Activated T-cell treated with anti-CD3 and anti-CD28 coated beads, Interleukin-2, amount 50 U/mL, for 48 hours (primary cell): ENCODE measurements at regions not wholly inside any gene's neighbourhood (a gene's known extent, or its start where the extent isn't known, plus 50 kb on each side); places are given as distances from the start of the nearest gene placed in this dataset.

Experiments used
- DNase-seq, 2 experiments: peaks; one replicate each; pipeline ENCODE4 v3.0.0-alpha.2; 2020

GRCh38 chr21:38997051-38997842, 186.0 kb downstream of the PSMG1 start:
- no peak for DNase-seq

GRCh38 chr21:38996355-38996754, 186.9 kb downstream of the PSMG1 start:
- no peak for DNase-seq

- no peak for DNase-seq
Observed at GRCh38 chr21:38995731-38996130, 187.5 kb downstream of the PSMG1 start.

GRCh38 chr21:38995071-38995669, 188.1 kb downstream of the PSMG1 start:
- DNase-seq = no peak

- DNase-seq = no peak
Observed at GRCh38 chr21:38994042-38994441, 188.3 kb downstream of the ETS2 start.

- no peak for DNase-seq
Observed at GRCh38 chr21:38993561-38993960, 187.8 kb downstream of the ETS2 start.

- DNase-seq = no peak
Observed at GRCh38 chr21:38992737-38993136, 187.0 kb downstream of the ETS2 start.

- DNase-seq = no peak
Observed at GRCh38 chr21:38990424-38990794, 184.7 kb downstream of the ETS2 start.

GRCh38 chr21:38989745-38990423, 184.2 kb downstream of the ETS2 start:
- no peak for DNase-seq

GRCh38 chr21:38989379-38989744, 183.6 kb downstream of the ETS2 start:
- no peak for DNase-seq

GRCh38 chr21:38988509-38989378, 183.0 kb downstream of the ETS2 start:
- DNase-seq = no peak

- no peak for DNase-seq
Observed at GRCh38 chr21:38987633-38988508, 182.1 kb downstream of the ETS2 start.

- no peak for DNase-seq
Observed at GRCh38 chr21:38986806-38987632, 181.3 kb downstream of the ETS2 start.

- DNase-seq = no peak
Observed at GRCh38 chr21:38986406-38986805, 180.7 kb downstream of the ETS2 start.

GRCh38 chr21:38985568-38986378, 180.0 kb downstream of the ETS2 start:
- peak; percentile 71 to 77 for DNase-seq

GRCh38 chr21:38984982-38985567, 179.3 kb downstream of the ETS2 start:
- peak; percentile 25 to 40 for DNase-seq

- peak in 1 of 2 experiments; percentile 25 for DNase-seq
Observed at GRCh38 chr21:38984568-38984967, 178.8 kb downstream of the ETS2 start.

GRCh38 chr21:38983560-38983959, 177.8 kb downstream of the ETS2 start:
- no peak for DNase-seq

GRCh38 chr21:38982804-38983203, 177.1 kb downstream of the ETS2 start:
- no peak for DNase-seq

GRCh38 chr21:38982096-38982495, 176.4 kb downstream of the ETS2 start:
- DNase-seq = no peak
